GM21529 (cell line): ENCODE measurements at regions not wholly inside any gene's neighbourhood (a gene's known extent, or its start where the extent isn't known, plus 50 kb on each side); places are given as distances from the start of the nearest gene placed in this dataset.

ENCODE experiments used
- ATAC-seq: cut with Tn5 transposase; IDR thresholded peaks from one replicate; pipeline ENCODE4 v1.9.1; 2021; ENCODE audit not compliant: unreplicated experiment

DNA sequence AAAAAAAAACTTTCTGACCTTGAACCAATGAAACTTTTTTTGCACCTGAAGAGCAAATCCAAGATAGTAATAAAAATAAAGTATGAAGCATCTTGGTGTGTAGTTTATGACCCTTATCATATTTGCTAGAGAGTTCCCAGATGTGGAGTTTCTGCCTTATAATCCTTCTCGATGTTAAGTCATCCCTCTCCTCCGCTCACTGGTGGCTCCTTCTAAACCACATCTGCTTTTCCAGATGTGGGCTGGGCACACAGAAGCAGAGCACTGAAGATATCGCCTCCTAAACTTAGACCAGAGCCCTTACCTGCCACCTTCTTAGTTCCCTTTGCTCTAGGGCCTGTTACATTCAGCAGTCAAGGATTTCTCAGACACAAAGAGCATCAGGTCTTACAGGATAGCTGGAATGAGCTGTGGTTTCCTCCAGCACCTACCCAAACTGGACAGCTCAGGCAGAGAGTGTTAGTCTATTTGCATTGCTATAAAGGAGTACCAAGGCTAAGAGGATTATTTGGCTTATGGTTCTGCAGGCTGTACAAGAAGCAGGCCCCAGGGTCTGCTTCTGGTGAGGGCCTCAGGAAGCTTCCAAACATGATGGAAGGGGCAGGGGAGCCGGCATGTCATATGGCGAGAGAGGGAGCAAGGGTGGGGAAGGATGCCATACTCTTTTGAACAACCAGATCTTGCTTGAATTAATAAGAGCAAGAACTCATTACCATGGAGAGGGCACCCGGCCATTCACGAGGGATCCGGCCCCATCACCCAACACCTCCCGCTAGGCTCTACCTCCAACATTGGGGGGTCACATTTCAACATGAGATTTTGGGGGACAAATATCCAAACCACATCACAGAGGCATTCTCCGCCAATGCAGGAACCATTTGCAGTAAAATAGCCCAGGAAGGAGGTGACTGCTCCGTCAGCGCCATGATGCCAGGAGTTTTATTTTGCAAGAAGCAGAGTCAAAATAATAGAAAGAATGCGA is 75.6 kb upstream of the HELT start:
- ATAC-seq = no peak

DNA sequence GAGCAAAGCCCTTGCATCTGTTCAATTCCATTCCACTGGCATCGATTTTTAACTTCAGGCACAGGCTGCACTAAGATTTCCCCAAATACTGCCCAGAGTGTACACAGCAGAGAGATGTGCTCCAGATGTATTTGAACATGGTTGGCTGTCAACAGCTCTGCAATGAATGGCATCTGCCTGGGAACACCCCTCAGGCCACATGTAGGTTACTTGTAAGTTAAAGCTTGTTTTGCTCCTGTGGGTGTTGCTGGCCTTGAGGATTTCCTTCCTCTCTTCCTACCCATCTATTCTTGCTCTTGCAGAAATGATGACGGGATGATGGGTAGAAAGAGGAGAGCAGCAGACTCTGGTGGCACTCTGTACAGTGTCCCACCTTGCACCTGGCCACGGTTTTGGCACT is 69.3 kb upstream of the HELT start:
- ATAC-seq = no peak

DNA sequence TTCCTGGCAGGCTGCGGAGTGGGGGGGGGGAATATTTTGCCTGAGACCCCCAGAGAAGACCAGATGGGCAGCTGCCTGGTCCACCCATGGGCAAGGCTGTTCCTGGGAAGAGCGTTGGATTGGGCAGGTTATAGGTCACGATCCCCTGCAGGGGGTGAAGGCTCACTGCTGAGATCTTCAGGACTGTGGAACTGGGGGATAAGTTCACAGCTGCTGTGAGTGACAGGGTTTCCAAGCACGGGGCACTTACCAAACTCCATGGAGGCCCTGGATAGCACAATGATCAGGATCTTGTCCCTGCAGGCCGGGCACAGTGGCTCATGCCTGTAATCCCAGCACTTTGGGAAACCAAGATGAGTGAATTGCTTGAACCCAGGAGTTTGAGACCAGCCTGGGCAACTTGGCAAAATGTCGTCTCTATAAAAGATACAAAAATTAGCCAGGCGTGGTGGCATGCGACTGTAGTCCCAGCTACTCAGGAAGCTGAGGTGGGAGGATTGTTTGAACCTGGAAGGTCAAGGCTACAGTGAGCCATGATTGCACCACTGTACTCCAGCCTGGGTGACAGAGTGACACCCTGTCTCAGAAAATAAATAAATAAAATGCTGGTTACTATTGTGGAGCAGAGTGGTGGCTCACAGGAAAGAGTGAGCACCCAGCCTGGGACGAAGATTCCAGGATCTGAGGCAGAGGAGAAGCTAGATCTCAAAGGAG is 68.0 kb upstream of the HELT start:
- ATAC-seq = no peak

DNA sequence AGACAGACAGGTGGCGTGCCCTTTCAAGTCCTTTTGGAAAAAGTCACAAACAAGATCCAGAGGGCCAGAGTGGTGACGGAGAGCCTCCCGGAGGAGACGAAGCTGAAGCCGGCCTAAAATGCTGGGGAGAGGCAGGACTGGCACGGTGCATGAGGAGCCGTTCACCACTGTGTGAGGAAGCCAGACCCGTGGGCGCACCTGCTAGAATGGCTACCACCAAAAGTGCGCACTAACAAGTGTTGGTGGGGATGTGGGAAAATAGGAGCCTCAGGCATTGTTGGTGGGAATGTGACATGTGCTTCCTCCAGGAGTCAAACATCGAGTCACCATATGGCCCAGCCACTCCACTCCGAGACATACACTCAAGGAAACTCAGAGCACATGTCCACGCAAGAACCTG is 67.4 kb upstream of the HELT start:
- no peak for ATAC-seq

- ATAC-seq = no peak
Observed at GRCh38 chr4:184951668-184952160, 66.6 kb upstream of the HELT start.

DNA sequence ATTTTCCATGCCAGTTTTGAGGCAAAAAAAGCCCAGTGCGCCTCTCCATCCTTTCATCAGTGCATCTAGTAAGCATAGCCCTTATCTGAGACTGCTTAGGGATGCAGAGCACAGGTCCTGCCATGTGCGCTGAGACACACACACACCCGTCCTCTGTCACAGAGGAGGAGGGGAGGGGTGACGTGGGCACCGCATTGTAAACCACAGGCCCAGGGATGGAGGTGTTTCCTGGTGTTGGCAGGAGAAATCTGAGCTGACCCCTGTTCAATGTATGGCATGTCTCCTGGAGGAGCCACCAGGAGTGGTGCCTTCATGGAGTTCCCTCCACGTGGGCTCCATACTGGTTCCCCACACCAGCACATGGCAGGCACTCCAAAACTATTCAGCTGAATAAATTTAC is 65.8 kb upstream of the HELT start:
- ATAC-seq = no peak

DNA sequence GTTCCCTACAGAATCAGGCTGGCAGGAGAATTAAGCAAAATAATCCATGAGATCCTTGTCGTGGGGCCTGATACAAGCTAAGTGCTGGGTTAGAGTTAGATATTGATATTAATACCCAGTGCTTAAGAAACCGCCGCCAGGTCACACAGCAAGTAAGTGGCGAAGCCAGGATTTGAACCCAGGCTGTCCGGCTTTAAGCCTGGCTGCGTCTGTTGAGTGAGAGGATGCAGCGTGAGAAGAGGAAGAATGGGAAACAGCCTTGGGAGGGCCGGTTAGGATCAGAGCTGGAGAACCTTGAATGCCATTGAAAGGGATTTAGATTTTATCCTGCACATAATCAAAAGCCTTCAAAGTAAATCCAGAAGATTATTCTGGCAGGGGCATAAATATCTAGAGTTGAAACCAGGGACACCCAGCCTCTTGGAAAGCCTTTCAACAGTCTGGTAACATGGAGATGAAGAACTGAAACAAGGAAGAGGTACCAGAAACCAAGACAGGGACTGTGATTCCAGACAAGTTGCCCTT is 64.8 kb upstream of the HELT start:
- ATAC-seq = no peak

- ATAC-seq = no peak
Observed at GRCh38 chr4:184953971-184954370, 64.3 kb upstream of the HELT start.

DNA sequence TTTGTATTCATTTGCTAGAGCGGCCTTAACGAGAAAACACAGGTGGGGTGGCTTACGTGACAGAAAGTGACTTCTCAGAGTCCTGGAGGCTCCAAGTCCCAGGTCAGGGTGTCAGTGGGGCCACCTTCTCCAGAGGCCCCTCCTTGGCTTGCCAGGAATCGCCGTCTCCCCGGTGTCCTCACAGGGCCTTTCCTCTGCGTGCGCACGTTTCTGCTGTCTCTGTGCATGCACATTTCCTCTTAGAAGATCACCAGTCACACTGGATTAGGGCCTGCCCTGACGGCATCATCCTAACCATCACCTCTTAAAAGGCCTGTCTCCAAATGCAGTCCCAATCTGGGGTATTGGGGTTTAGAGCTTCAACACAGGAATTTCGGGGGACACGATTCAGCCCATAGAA is 63.8 kb upstream of the HELT start:
- no peak for ATAC-seq

- ATAC-seq = no peak
Observed at GRCh38 chr4:184955116-184955515, 63.2 kb upstream of the HELT start.

- ATAC-seq = peak; percentile 66
Observed at GRCh38 chr4:184955636-184956035, 62.7 kb upstream of the HELT start.

DNA sequence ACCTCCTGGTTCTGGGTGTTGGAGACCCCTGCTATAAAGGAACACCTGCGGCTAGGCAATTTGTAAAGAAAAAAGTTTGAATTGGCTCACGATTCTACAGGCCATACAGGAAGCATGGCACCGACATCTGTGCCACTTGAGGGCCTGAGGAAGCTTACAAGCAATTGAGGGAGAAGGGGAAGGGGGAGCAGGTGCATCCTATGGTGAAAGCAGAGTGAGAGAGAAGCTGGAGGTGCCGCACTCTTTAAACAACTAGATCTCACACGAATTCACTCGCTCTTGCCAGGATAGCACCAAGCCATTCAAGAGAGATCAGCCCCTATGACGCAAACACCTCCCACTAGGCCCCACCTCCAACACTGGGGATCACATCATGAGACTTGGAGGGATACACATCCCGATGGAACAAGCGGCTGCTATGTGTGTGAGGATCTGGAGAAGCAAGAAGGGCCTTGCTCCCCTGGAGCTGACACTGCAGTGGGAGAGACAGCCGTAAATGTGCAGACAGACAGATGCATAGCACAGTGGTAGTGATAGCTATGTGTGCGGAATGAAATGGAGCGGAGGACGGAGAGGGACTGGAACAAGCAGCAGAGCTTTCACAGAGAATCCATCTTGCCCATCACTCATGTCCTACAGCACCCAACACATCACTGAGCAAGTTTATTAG is 60.7 kb upstream of the HELT start:
- no peak for ATAC-seq

DNA sequence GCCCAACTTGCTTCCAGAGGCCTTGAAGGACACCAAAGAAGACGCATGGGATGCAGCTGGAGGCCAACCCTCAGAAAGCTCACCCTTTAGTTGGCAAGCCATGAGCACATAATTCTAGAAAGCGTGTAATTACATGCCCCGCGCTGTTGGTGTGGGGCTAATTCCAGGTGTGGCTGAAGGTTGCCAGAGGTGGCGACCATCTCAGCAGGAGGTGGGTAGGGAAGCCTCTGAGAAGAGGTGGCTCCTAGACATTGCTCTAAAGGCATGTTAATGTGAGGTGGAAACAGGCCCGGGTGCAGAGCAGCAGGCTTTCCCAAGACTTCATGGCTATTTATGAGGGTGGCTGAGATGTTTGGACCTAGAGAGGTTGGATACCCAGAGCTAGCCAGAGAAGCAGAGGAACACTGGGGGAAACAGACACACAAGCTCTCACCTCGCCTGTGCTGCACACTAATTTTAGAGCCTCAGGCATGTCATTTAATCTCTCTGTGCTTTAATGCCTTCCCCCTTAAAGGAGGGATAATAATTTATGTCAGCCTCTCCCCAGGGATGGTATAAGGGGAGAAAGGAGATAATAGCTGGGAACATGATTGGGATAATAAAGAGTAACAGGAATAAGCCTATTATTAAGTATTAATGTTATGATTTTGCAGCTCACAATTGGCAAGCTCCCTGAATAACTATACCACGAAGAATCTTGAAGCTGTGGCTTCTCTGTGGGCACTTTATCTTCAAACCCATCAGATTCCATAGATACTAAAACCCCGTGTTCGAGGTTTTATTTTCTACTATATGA is 60.0 kb upstream of the HELT start:
- no peak for ATAC-seq

DNA sequence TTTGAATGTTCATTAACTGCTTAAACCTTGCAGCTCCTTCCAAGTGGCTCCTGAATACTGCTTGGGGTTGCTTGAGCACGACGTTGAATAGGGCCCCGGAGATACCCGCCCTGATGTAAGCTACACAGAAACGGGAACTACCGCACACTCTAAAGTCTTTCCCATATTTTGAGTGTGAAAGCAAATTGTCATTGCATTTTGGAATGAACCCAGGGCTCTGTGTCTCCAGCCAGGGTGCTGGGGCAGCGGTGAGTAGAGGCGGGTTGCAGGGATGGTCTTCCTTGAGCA is 59.4 kb upstream of the HELT start:
- no peak for ATAC-seq

DNA sequence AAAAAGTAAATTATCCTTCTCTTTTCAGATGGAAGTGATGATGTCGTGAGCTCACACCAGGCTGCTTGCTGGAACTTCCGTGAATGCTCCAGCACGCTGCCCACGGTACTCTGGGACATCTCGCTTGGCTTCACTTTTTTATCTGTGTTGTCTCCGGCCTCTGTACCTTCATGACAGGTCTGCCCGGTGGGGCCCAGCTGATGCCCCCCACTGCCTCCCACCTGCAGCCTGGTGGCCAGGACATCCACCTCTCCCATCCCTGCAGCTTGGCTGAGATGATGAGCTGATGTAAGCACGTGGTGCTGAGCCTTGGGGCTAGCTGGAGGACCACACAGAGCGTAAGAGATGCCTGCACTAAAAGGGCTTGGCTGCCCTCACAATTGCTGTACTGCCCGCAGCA is 59.0 kb upstream of the HELT start:
- no peak for ATAC-seq

DNA sequence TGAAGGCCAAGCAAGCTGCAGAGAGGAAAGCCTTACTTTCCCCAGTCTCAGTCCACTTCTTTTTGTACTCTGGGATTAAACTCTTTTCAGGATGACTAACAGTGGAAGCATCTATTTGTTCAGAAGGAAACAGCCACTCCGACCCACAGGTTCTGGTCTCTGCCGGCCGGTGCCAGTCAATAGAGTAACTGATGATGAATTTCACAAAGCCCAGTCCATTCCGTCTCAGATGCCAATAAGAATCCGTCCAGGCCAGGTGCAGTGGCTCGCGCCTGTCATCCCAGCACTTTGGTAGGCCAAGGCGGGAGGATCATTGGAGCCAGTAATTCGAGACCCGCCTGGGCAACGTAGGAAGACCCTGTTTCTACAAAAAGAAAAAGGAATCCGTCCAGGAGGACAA is 58.5 kb upstream of the HELT start:
- ATAC-seq = no peak

DNA sequence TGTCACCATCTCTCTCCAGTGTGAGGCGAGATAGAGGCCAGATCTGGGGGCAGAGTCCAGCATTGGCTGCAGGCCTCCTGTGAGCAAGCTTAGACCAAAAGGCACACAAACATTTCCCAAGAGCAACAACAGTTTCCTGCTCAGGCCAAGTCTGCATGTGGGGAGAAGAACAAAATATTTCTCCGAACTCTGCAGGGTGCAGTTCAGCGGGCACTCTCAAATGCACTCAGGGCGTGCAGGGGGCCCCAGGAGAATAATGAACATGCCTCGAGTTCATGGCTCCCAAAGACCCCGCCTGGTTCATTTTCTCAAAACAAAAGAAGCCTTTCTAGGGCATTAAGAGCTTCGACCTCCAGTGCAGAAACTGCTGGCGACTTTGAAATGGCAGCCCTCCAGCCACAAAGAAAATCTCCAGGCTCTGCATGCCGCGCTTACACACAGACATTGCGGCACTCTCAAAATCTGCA is 57.8 kb upstream of the HELT start:
- no peak for ATAC-seq

DNA sequence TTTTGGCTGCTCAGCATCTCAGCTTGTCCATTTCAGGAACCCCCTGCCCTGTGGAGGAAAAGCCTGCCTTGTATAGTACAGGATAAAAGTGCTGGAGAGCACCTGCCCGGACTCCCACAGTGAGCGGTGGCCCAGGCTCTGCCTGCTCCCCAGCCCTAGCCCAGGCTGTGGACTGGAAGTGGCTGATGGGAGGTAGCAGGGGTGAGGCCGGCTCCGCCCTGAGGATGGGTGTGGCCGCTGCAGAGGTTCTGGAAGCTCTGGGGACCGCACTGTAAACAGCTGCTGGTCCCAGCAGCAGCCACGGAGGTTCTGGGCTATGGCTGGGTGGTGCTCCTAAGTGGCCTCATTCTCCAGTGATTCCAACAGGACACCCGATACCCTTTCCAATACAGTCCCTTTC is 56.6 kb upstream of the HELT start:
- ATAC-seq = no peak

DNA sequence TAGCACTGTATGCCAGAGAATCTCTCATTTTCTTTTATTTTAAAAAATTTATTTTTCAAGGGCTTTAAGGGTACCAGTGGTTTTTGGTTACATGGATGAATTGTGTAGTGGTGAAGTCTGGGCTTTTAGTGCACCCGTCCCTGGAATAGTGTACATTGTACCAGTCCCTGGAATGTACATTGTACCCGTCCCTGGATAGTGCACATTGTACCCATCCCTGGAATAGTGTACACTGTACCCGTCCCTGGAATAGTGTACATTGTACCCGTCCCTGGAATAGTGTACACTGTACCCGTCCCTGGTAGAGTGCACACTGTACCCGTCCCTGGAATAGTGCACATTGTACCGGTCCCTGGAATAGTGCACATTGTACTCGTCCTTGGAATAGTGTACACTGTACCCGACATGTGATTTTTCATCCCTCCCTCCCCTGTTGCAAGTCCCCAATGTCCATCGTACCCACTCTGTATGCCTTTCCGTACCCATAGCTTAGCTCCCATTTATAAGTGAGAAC is 56.1 kb upstream of the HELT start:
- ATAC-seq = no peak
